SK-N-SH (cell line): ENCODE measurements at regions not wholly inside any gene's neighbourhood (a gene's known extent, or its start where the extent isn't known, plus 50 kb on each side); places are given as distances from the start of the nearest gene placed in this dataset.

ENCODE experiments used
- CTCF ChIA-PET: fragments of 300-600, 350-600 bp; formaldehyde crosslinking; extraction: SDS; loops from one replicate; lab custom pipeline; 2021; lab: Yijun Ruan, JAX
- POLR2A ChIA-PET: fragments of 350-600 bp; sonication (Branson Sonifier 250); formaldehyde crosslinking; extraction: SDS; loops from one replicate; lab custom pipeline; 2020; ENCODE audit warnings: antibody characterized with exemption, inconsistent platforms; lab: Yijun Ruan, JAX
- DNase-seq: peaks from one replicate; pipeline ENCODE4 v3.0.0; 2012
- H2AFZ ChIP-seq: fragments of 200-600 bp; sonication (generic); 2 replicates; pipeline ENCODE4 v1.8.1; 2016; ENCODE audit warnings: antibody characterized with exemption, mild to moderate bottlenecking, low read depth
- H3F3A ChIP-seq: fragments of 200-600 bp; sonication (generic); replicated peaks from 2 replicates; pipeline ENCODE3; 2016; ENCODE audit warnings: antibody characterized with exemption, mild to moderate bottlenecking; ENCODE audit not compliant: insufficient read depth
- H3K27ac ChIP-seq, 2 experiments: fragments of 200-500 bp in 1 of 2; fragments of 200-600 bp in 1 of 2; sonication (Bioruptor generic) in 1 of 2; sonication (generic), shearing (Covaris generic) in 1 of 2; 2 replicates each; pipeline versions ENCODE4 v1.5.1 to v1.6.1; 2014 to 2016; ENCODE audit warnings: low read depth in 2 of 2, inconsistent platforms in 1 of 2, low read length in 1 of 2, mild to moderate bottlenecking in 1 of 2, mixed read lengths in 1 of 2
- H3K27me3 ChIP-seq: fragments of 200-600 bp; sonication (generic), shearing (Covaris generic); 2 replicates; pipeline ENCODE4 v1.6.1; 2016; ENCODE audit warnings: mixed run types; ENCODE audit not compliant: insufficient read depth
- H3K36me3 ChIP-seq, 2 experiments: fragments of 200-500 bp in 1 of 2; fragments of 200-600 bp in 1 of 2; sonication (Bioruptor generic) in 1 of 2; sonication (generic) in 1 of 2; replicated peaks in 1 of 2; 2 replicates each; pipeline versions ENCODE3 to v1.5.1; 2014 to 2016; ENCODE audit warnings: low read length in 1 of 2, mild to moderate bottlenecking in 1 of 2; ENCODE audit not compliant: insufficient read depth in 2 of 2, control insufficient read depth in 1 of 2
- H3K4me1 ChIP-seq, 2 experiments: fragments of 200-500 bp in 1 of 2; fragments of 200-600 bp in 1 of 2; sonication (Bioruptor generic) in 1 of 2; sonication (generic), shearing (Covaris generic) in 1 of 2; 2 replicates each; pipeline versions ENCODE4 v1.5.1 to v1.6.1; 2014 to 2016; ENCODE audit warnings: low read depth in 1 of 2, low read length in 1 of 2, mixed run types in 1 of 2; ENCODE audit not compliant: insufficient read depth in 2 of 2, control insufficient read depth in 1 of 2
- H3K4me2 ChIP-seq: fragments of 200-600 bp; sonication (generic), shearing (Covaris generic); 2 replicates; pipeline ENCODE4 v1.6.1; 2017; ENCODE audit warnings: mixed run types
- H3K4me3 ChIP-seq, 2 experiments: fragments of 200-500 bp in 1 of 2; fragments of 200-600 bp in 1 of 2; sonication (Bioruptor generic) in 1 of 2; sonication (generic), shearing (Covaris generic) in 1 of 2; 2 replicates each; pipeline versions ENCODE4 v1.5.1 to v1.8.1; 2014 to 2016; ENCODE audit warnings: low read depth in 2 of 2, inconsistent platforms in 1 of 2, low read length in 1 of 2, mild to moderate bottlenecking in 1 of 2, mixed read lengths in 1 of 2, moderate library complexity in 1 of 2
- H3K79me2 ChIP-seq: fragments of 200-600 bp; sonication (generic); 2 replicates; pipeline ENCODE4 v1.8.1; 2017; ENCODE audit warnings: mild to moderate bottlenecking; ENCODE audit not compliant: insufficient read depth
- H3K9ac ChIP-seq: fragments of 200-600 bp; sonication (generic); 2 replicates; pipeline ENCODE4 v1.6.1; 2017; ENCODE audit warnings: mixed run types
- H3K9me2 ChIP-seq: fragments of 200-600 bp; sonication (generic); 2 replicates; pipeline ENCODE4 v1.6.1; 2017; ENCODE audit warnings: mixed run types
- H3K9me3 ChIP-seq: fragments of 200-600 bp; sonication (generic); 2 replicates; pipeline ENCODE4 v1.6.1; 2017; ENCODE audit warnings: mixed run types, mild to moderate bottlenecking, moderate library complexity
- H4K20me1 ChIP-seq: fragments of 200-600 bp; sonication (generic); 2 replicates; pipeline ENCODE4 v1.6.1; 2017; ENCODE audit warnings: mild to moderate bottlenecking, mixed run types; ENCODE audit not compliant: insufficient read depth
- CHD2 ChIP-seq: fragments of 150-350 bp; IDR thresholded peaks from 2 replicates; pipeline ENCODE4 v1.6.1; 2018; ENCODE audit warnings: low read length; ENCODE audit not compliant: partially characterized antibody
- ELF1 ChIP-seq: IDR thresholded peaks from 2 replicates; pipeline ENCODE4 v1.4.0; 2012
- EP300 ChIP-seq, 2 experiments: IDR thresholded peaks; 2 replicates each; pipeline versions ENCODE4 v1.4.0 to v1.6.1; 2012; ENCODE audit warnings: borderline replicate concordance in 1 of 2, low read depth in 1 of 2, low read length in 1 of 2
- EZH2phosphoT487 ChIP-seq: fragments of 200-600 bp; sonication (generic); IDR thresholded peaks from 2 replicates; pipeline ENCODE4 v1.6.1; 2017; ENCODE audit warnings: low read depth, mixed run types, mild to moderate bottlenecking, antibody characterized with exemption, moderate library complexity, borderline replicate concordance
- FOXJ3 ChIP-seq: sonication (generic); formaldehyde crosslinking; IDR thresholded peaks from 2 replicates; pipeline ENCODE4 v1.5.1; 2020; ENCODE audit warnings: mild to moderate bottlenecking, missing genetic modification reagents
- FOXM1 ChIP-seq: IDR thresholded peaks from 2 replicates; pipeline ENCODE4 v1.4.0; 2012; ENCODE audit warnings: low read depth, mild to moderate bottlenecking
- GABPA ChIP-seq: IDR thresholded peaks from 2 replicates; pipeline ENCODE4 v1.4.0; 2012; ENCODE audit warnings: low read depth, mild to moderate bottlenecking
- IRF3 ChIP-seq: fragments of 150-350 bp; IDR thresholded peaks from 2 replicates; pipeline ENCODE4 v1.6.1; 2016; ENCODE audit warnings: mild to moderate bottlenecking, low read depth, low read length
- MAX ChIP-seq: IDR thresholded peaks from 2 replicates; pipeline ENCODE4 v1.4.0; 2012; ENCODE audit warnings: low read depth
- MEF2A ChIP-seq: IDR thresholded peaks from 2 replicates; pipeline ENCODE4 v1.4.0; 2012; ENCODE audit warnings: low read depth, borderline replicate concordance
- NRF1 ChIP-seq: IDR thresholded peaks from 2 replicates; pipeline ENCODE4 v1.6.1; 2012; ENCODE audit warnings: low read depth, mild to moderate bottlenecking, low read length
- PBX3 ChIP-seq: IDR thresholded peaks from 2 replicates; pipeline ENCODE4; 2012
- RAD21 ChIP-seq: IDR thresholded peaks from 2 replicates; pipeline ENCODE4 v1.6.1; 2012; ENCODE audit warnings: mild to moderate bottlenecking, low read length
- RCOR1 ChIP-seq: fragments of 150-350 bp; IDR thresholded peaks from 2 replicates; pipeline ENCODE4 v1.6.1; 2017; ENCODE audit warnings: antibody characterized with exemption, low read length
- TAF1 ChIP-seq: IDR thresholded peaks from 2 replicates; pipeline ENCODE4 v1.6.1; 2012; ENCODE audit warnings: low read depth, mild to moderate bottlenecking, low read length, moderate library complexity, borderline replicate concordance
- TCF12 ChIP-seq: IDR thresholded peaks from 2 replicates; pipeline ENCODE4 v1.4.0; 2012
- TEAD4 ChIP-seq: IDR thresholded peaks from 2 replicates; pipeline ENCODE4 v1.4.0; 2012; ENCODE audit warnings: mild to moderate bottlenecking, borderline replicate concordance; ENCODE audit not compliant: insufficient read depth
- USF2 ChIP-seq: fragments of 150-350 bp; IDR thresholded peaks from 2 replicates; pipeline ENCODE4 v1.6.1; 2017; ENCODE audit warnings: antibody characterized with exemption, low read length, low read depth, borderline replicate concordance

- no peak for TF ChIP-seq GABPA
Observed at GRCh38 chr6:40972190-40972589, 66.8 kb downstream of the UNC5CL start (continued).

- Histone ChIP-seq H3K27ac (no peak overlapping the region), H3K4me2 (no peak overlapping the region), H3K9ac (no peak overlapping the region), H4K20me1 (no peaks in the 10 kb centered on the region), H3K79me2 (no peaks in the 10 kb centered on the region), H3K4me1 (no peaks in the 10 kb centered on the region), H3K9me3 (no peaks in the 10 kb centered on the region), H2AFZ (no peak overlapping the region), H3F3A (peaks cover 3% of the 10 kb centered on the region), H3K27me3 (no peaks in the 10 kb centered on the region), H3K9me2 (no peaks in the 10 kb centered on the region), H3K4me3 (no peak overlapping the region), H3K36me3 (no peaks in the 10 kb centered on the region)
- TF ChIP-seq MAX (no peak), NRF1 (no peak), CHD2 (no peak), FOXJ3 (CRISPR knock-in tag) (no peak), ELF1 (no peak), EP300 (IDR thresholded peaks at IDR 0.05; ENCODE audit: borderline replicate concordance in 1 of 2, low read depth in 1 of 2, low read length in 1 of 2) (no peak), EZH2phosphoT487 (no peak), RAD21 (no peak), RCOR1 (no peak), FOXM1 (no peak), MEF2A (no peak), IRF3 (no peak), TAF1 (no peak), PBX3 (no peak), USF2 (no peak), TCF12 (no peak), TEAD4 (no peak)
- no peak for DNase-seq
- ChIA-PET POLR2A (no interaction called here), CTCF (no interaction called here)
Observed at GRCh38 chr6:40968620-40969164, 70.3 kb downstream of the UNC5CL start.
